AG09319 (cell line): ENCODE measurements at regions not wholly inside any gene's neighbourhood (a gene's known extent, or its start where the extent isn't known, plus 50 kb on each side); places are given as distances from the start of the nearest gene placed in this dataset.

Experiments used
- DNase-seq: peaks from one replicate; pipeline ENCODE4 v3.0.0-alpha.2; 2010; ENCODE audit warnings: low read depth; ENCODE audit errors: extremely low read depth
- CTCF ChIP-seq: IDR thresholded peaks from 2 replicates; pipeline ENCODE4 v1.5.1; 2011; ENCODE audit warnings: low read depth, mild to moderate bottlenecking, inconsistent platforms, low read length, moderate library complexity

- TF ChIP-seq CTCF = no peak
- no peak for DNase-seq
These were observed 107.4 kb upstream of the MAMLD1 start for GRCh38 chrX:150255441-150256296.

DNA sequence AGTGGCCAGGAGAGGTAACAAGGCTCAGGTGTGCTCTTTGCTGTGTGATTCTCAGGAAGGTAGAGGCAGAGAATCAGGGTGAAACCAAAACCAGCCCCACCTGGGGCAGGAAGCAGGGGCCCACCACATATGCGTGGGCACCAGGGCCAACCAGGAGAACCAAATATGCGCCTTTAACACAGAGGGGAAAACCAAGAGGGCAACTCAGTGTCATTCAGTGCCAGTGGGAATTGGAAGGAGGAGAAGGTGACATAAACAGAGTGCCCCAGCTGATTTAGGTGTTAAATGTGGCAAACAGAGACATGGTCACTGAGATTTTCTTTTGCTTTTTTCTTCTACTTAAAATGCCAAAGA, 106.8 kb upstream of the MAMLD1 start:
- no peak for DNase-seq

GRCh38 chrX:150257353-150258175, 105.6 kb upstream of the MAMLD1 start:
- no peak for DNase-seq
- TF ChIP-seq CTCF = no peak

More for the DNA sequence above, 106.8 kb upstream of the MAMLD1 start:
- no peak for TF ChIP-seq CTCF

DNA sequence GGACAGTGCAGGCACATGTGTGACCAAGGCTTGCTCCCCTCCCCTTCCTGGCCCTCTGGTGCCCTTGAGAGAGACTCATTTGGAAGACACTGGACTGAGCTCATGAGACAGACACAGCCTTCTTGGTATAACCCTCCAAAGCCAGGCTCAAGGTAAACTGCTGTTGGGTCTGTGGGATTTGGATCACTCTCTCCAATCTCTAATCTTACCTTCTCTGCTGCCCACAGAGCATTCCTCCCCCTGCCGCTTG, 105.0 kb upstream of the MAMLD1 start:
- no peak for TF ChIP-seq CTCF
- DNase-seq = no peak

DNA sequence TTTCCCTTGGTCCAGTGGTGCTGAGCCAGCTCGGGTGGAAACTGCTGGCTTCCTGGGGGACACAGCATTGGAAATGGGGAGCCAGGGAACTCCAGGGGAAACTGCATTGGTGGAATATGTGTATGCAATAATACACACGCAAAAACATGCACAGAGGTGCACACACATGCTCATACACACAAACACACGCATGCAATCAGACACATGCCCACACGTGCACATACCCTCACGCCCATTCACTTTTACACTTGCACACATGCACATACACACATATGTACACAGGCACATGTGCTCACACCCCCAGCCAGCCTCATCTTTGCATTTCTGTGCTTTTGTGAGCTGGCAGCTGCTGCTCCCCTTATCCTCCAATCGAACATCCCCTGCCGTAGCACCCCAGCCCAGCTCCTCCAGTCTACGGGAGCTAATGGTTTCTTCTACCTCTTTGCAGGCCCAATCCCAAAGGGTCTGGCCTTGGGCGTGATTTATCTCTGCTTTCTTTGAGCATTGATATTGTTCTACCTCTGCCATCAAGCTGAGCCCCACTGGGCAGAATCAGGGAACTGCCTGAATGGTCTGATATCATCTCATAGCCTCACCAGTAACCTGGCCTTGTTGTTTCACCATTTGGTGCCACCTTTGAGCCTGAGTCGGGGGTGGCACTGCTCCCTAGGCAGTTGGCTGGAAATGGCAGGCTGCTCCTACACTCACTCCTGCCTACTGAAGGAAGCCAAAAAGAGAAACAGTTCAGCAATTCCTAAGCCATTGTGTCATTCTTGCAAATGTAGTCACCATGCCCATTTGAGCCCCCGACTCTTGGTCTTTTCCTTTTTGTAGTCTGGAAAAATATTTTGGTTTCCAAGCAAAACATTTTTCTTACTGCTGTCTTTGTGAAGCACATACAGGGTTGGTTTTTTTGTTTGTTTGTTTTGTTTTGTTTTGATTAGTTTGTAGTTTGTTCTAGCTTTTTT, 104.4 kb upstream of the MAMLD1 start:
- no peak for DNase-seq
- no peak for TF ChIP-seq CTCF

- TF ChIP-seq CTCF = no peak
- no peak for DNase-seq
These were observed 100.7 kb upstream of the MAMLD1 start for GRCh38 chrX:150262456-150262855.
